ENCODE measurements at regions not wholly inside any gene's neighbourhood (a gene's known extent, or its start where the extent isn't known, plus 50 kb on each side); places are given as distances from the start of the nearest gene placed in this dataset.

GRCh38 chr2:54063967-54064535 lies 51.4 kb upstream of the ACYP2 start:
- TF ChIP-seq POLR2A (IDR thresholded peaks at IDR 0.05) (no peak), CTCF (IDR thresholded peaks at IDR 0.05) (no peak)

All from ovary (tissue), 3 donors.